Muscle layer of colon (tissue), 2 donors: ENCODE measurements at regions not wholly inside any gene's neighbourhood (a gene's known extent, or its start where the extent isn't known, plus 50 kb on each side); places are given as distances from the start of the nearest gene placed in this dataset.

Source experiments
- H3K27ac ChIP-seq: one replicate; pipeline ENCODE4 v1.7.0; 2013; ENCODE audit warnings: low read depth, mild to moderate bottlenecking, low read length, moderate library complexity
- H3K27me3 ChIP-seq, 2 donors: one replicate each; pipeline ENCODE4 v1.7.0; 2013; ENCODE audit warnings: low read length in 2 of 2, mild to moderate bottlenecking in 2 of 2; ENCODE audit not compliant: insufficient read depth in 2 of 2, control insufficient read depth in 1 of 2
- H3K36me3 ChIP-seq: one replicate; pipeline ENCODE4 v1.7.0; 2013; ENCODE audit warnings: mild to moderate bottlenecking, low read length; ENCODE audit not compliant: insufficient read depth
- H3K4me1 ChIP-seq: one replicate; pipeline ENCODE4 v1.7.0; 2013; ENCODE audit warnings: mild to moderate bottlenecking, low read length; ENCODE audit not compliant: insufficient read depth
- H3K4me3 ChIP-seq, 2 donors: one replicate each; pipeline ENCODE4 v1.7.0; 2013; ENCODE audit warnings: low read length in 2 of 2, low read depth in 1 of 2, mild to moderate bottlenecking in 1 of 2, moderate library complexity in 1 of 2
- H3K9ac ChIP-seq: one replicate; pipeline ENCODE4 v1.7.0; 2013; ENCODE audit warnings: low read length
- H3K9me3 ChIP-seq: one replicate; pipeline ENCODE4 v1.7.0; 2013; ENCODE audit warnings: mild to moderate bottlenecking, low read length
- donor health status: abdominal sarcoma.
- donor health status: Adenocarcinoma of cecum.

DNA sequence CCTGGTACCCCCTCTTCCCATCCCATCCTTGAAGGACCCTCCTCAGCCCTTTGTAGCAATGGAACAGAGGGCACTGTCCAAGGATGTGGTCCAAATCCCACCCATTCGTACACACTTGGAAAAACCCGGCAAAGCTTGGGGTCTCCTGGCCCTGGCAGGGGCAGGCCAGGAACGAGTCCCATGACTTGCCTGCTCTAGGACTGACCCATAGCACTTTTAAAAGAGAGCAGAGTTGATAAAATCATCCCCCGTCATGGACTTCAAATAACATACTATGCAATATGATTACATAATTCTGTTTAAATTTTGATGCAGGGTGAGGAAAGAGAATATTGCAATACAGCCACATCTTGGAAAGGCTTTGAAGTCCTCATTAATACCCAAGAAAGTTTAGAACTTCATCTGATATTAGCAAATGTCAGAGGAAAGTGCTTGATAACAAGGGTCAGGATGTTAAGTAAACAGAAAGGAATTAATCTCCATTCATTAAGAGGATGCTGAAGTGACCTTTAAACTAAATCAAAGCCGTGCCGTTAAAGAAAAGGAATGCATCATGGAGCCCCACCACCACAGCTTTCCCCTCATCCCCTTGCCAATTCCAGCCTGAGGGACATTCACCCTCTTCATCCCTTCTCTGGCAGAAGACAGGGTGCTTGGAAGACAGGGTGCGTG is 60.7 kb upstream of the NXT1 start:
- no peak overlapping the region for H3K27ac ChIP-seq
- H3K9ac ChIP-seq: no peak overlapping the region
- peaks cover 7% of the 10 kb centered on the region for H3K4me1 ChIP-seq
- no peaks in the 10 kb centered on the region for H3K27me3 ChIP-seq
- no peaks in the 10 kb centered on the region for H3K36me3 ChIP-seq
- no peaks in the 10 kb centered on the region for H3K9me3 ChIP-seq
- H3K4me3 ChIP-seq: no peak overlapping the region

GRCh38 chr20:23289249-23289648 is 61.3 kb upstream of the NXT1 start:
- Histone ChIP-seq H3K9ac (no peak overlapping the region), H3K36me3 (no peaks in the 10 kb centered on the region), H3K4me1 (peaks cover 7% of the 10 kb centered on the region), H3K27me3 (no peaks in the 10 kb centered on the region), H3K4me3 (no peak overlapping the region), H3K9me3 (no peaks in the 10 kb centered on the region), H3K27ac (no peak overlapping the region)

DNA sequence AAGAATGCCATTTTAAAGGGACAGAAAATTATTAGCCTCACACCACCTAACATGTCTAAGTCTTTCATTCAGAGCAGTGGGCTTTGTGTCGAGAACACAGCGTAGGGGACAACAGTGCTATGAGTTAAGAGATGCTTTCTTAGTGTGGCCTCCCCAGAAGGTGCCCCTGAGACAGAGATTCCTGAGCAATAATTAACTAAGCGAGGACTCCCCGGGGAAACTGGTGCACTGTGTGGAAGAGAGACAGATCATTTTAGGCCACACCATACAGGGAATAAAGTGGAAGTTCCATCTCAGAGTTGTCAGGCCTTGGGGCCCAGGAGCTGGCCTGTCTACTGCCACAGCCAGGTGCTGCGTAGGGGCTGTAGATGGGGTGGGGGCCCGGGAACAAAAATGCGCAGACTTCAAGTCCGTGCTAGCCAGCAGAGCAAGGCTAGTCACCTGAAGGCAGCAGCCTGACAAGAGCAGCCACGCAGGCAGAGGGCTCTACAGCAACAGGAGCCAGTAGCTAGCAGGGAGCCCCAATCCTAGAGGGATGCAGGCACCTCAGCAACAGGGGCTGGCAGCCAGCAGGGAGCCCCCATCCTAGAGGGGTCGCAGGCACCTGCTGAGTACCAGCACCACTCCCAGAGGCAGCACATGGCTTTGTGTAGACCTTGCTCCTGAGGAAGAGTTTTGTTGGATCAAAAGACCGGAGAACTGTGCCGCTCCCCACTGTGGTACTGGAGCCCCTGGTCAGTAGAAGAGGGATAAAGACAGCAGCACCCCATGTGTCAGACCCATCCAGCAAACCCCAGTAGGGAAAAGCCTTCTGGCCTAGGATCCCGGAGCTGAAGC is 63.0 kb upstream of the NXT1 start:
- Histone ChIP-seq H3K27me3 (no peaks in the 10 kb centered on the region), H3K9me3 (no peaks in the 10 kb centered on the region), H3K36me3 (no peaks in the 10 kb centered on the region), H3K9ac (no peak overlapping the region), H3K4me1 (no peaks in the 10 kb centered on the region), H3K27ac (no peak overlapping the region), H3K4me3 (no peak overlapping the region)

DNA sequence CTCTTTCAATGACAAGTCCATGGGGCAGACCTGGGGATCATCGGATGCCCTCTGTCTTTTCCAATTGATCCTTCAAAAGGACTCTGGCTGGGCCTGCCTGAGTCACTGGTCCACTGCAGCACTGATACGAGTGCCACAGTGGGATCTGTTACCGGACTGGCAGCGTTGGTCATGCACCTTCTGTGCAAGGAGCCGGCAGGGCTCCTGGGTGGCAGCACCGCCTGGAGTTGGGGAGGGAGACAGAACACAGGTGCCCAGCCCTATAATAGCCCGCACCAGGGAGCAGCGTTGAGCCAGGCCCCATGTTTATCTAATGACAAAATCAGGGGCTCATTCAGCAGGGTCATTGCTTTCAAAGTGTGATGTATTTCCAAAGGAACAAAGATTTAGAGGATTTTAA is 64.2 kb upstream of the NXT1 start:
- no peaks in the 10 kb centered on the region for H3K9me3 ChIP-seq
- H3K4me3 ChIP-seq: no peak overlapping the region
- H3K27ac ChIP-seq: no peak overlapping the region
- H3K9ac ChIP-seq: no peak overlapping the region
- no peaks in the 10 kb centered on the region for H3K4me1 ChIP-seq
- no peaks in the 10 kb centered on the region for H3K36me3 ChIP-seq
- no peaks in the 10 kb centered on the region for H3K27me3 ChIP-seq

- Histone ChIP-seq H3K4me3 (no peak overlapping the region), H3K27me3 (no peaks in the 10 kb centered on the region), H3K36me3 (no peaks in the 10 kb centered on the region), H3K27ac (no peak overlapping the region), H3K9me3 (no peaks in the 10 kb centered on the region), H3K9ac (no peak overlapping the region), H3K4me1 (no peaks in the 10 kb centered on the region)
Observed at GRCh38 chr20:23285536-23285935, 65.1 kb upstream of the NXT1 start.

DNA sequence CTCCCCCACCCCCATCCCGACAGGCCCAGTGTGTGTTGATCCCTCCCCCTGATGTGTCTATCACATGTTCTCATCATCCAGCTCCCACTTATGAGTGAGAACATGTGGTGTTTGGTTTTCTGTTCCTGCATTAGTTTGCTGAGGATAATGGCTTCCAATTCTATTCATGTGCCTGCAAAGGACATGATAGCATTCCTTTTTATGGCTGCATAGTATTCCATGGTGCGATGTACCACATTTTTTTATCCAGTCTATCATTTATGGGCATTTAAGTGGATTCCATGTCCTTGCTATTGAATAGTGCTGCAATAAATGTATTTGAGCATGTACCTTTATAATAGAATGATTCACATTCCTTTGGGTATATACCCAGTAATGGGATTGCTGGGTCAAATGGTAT is 66.6 kb upstream of the NXT1 start:
- Histone ChIP-seq H3K27me3 (no peaks in the 10 kb centered on the region), H3K4me1 (no peaks in the 10 kb centered on the region), H3K9ac (no peak overlapping the region), H3K9me3 (no peaks in the 10 kb centered on the region), H3K4me3 (no peak overlapping the region), H3K27ac (no peak overlapping the region), H3K36me3 (no peaks in the 10 kb centered on the region)

DNA sequence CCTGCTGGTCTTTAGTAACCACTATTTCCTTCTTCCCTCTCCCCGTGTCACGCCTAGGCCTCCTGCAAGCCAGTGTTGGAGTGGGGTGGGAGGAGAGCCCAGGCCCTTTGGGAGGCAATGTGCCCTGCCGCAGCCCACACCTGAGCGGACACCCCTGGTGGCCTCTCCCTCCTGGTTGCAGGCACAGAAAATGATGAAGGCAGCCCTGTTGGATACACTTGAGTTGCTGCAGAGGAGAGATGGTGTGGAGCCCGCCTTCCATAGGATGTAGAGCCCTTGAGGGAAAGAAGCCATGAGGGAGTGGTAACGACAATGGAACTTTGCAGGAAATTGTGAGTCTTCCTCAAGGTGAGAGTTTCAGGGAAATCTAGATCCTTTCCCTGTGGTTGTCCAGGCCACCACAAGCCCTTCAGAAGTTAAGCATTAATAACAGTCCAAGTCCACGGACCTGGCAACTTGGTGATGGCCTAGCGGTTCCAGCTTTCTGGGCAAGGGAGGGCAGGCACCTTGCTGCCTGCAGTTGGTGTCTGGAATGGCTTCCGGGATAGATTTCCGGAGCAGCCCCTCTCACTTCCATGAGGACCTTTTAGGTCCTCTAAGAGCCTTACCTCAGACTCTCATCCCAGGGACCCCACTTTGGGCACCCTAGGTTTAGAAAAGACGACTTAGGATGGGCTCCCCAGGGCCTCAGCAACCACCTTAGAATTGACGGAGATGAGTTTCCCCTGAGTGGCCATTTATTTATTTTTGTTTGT is 67.3 kb upstream of the NXT1 start:
- H3K9ac ChIP-seq: no peak overlapping the region
- H3K36me3 ChIP-seq: no peaks in the 10 kb centered on the region
- no peak overlapping the region for H3K27ac ChIP-seq
- H3K4me1 ChIP-seq: no peaks in the 10 kb centered on the region
- no peak overlapping the region for H3K4me3 ChIP-seq
- H3K27me3 ChIP-seq: no peaks in the 10 kb centered on the region
- no peaks in the 10 kb centered on the region for H3K9me3 ChIP-seq

DNA sequence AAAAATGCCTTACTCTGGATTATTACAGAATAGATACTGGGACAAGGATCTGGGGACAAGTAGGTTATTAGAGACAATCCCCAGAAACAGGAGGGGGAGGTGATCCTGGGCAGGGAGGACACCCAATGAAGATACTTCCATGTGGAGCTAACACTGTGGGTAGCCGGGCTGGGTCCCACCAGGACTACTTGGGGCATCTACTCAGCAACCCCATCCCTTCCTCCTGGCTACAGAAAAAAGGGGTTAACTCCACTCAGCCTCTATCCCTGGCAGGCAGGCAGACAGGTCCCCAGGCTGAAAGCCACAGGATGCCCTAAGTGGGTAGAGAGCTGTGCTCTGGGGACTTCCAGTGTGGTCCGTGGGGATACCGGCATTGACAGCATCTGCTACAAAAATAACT is 68.0 kb upstream of the NXT1 start:
- Histone ChIP-seq H3K9me3 (no peaks in the 10 kb centered on the region), H3K4me3 (no peak overlapping the region), H3K27ac (no peak overlapping the region), H3K9ac (no peak overlapping the region), H3K27me3 (no peaks in the 10 kb centered on the region), H3K4me1 (no peaks in the 10 kb centered on the region), H3K36me3 (no peaks in the 10 kb centered on the region)

- Histone ChIP-seq H3K9ac (no peak overlapping the region), H3K27me3 (no peaks in the 10 kb centered on the region), H3K4me1 (no peaks in the 10 kb centered on the region), H3K36me3 (no peaks in the 10 kb centered on the region), H3K4me3 (no peak overlapping the region), H3K27ac (no peak overlapping the region), H3K9me3 (no peaks in the 10 kb centered on the region)
Observed at GRCh38 chr20:23282111-23282510, 68.5 kb upstream of the NXT1 start.

- no peak overlapping the region for H3K4me3 ChIP-seq
- H3K9me3 ChIP-seq: no peaks in the 10 kb centered on the region
- no peaks in the 10 kb centered on the region for H3K4me1 ChIP-seq
- H3K27ac ChIP-seq: no peak overlapping the region
- no peaks in the 10 kb centered on the region for H3K27me3 ChIP-seq
- no peak overlapping the region for H3K9ac ChIP-seq
- H3K36me3 ChIP-seq: no peaks in the 10 kb centered on the region
Observed at GRCh38 chr20:23279836-23280235, 70.8 kb upstream of the NXT1 start.

DNA sequence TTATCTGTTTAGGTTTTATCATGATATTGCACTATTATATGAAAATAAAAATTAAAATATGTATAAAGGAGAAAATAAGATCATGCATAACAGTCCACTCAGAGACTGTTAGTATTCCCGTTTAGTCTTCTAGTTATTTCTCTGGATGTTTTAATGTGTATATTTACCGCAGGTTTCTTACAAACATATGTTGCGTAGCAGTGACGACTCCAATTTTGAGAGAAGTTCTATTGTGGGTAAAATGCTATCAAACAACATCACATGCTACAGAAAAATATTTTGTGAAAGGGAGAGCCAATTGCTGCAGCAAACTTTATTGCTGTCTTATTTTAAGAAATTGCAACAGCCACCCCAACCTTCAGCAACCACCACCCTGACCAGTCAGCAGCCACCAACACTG is 72.4 kb upstream of the NXT1 start:
- H3K27me3 ChIP-seq: no peaks in the 10 kb centered on the region
- no peak overlapping the region for H3K9ac ChIP-seq
- no peak overlapping the region for H3K27ac ChIP-seq
- no peak overlapping the region for H3K4me3 ChIP-seq
- H3K9me3 ChIP-seq: no peaks in the 10 kb centered on the region
- H3K36me3 ChIP-seq: no peaks in the 10 kb centered on the region
- no peaks in the 10 kb centered on the region for H3K4me1 ChIP-seq
